Mesothelial cell of epicardium (in vitro differentiated cells): ENCODE measurements at regions not wholly inside any gene's neighbourhood (a gene's known extent, or its start where the extent isn't known, plus 50 kb on each side); places are given as distances from the start of the nearest gene placed in this dataset.
A peak's percentile ranks its signal among the peaks of the same experiment; 100 is the strongest.

Source experiments
- DNase-seq, 2 experiments: peaks; one replicate each; pipeline ENCODE4 v3.0.0; 2021; ENCODE audit warnings: low spot score in 2 of 2; ENCODE audit not compliant: unreplicated experiment in 2 of 2
- H3K27ac Mint-ChIP-seq: 2 replicates; pipeline ENCODE4 v1.8.0; 2021; ENCODE audit warnings: mixed read lengths
- H3K27me3 Mint-ChIP-seq: 2 replicates; pipeline ENCODE4 v1.8.0; 2021; ENCODE audit warnings: low read depth, mixed read lengths
- H3K36me3 Mint-ChIP-seq: 2 replicates; pipeline ENCODE4 v1.8.0; 2021; ENCODE audit warnings: mixed read lengths
- H3K4me1 Mint-ChIP-seq: 2 replicates; pipeline ENCODE4 v1.8.0; 2021; ENCODE audit warnings: mixed read lengths
- H3K4me3 Mint-ChIP-seq: 2 replicates; pipeline ENCODE4 v1.8.0; 2021; ENCODE audit warnings: mild to moderate bottlenecking, moderate library complexity, mixed read lengths
- H3K9me3 Mint-ChIP-seq: 2 replicates; pipeline ENCODE4 v1.8.0; 2021; ENCODE audit warnings: mixed read lengths
- TF ChIP-seq, protein P1 (sequence below): fragments of 200-600 bp; sonication (generic); IDR thresholded peaks from one replicate; pipeline ENCODE4 v1.5.0; 2021; ENCODE audit warnings: antibody characterized with exemption; ENCODE audit not compliant: unreplicated experiment

GRCh38 chr6:63502156-63502555 is 70.1 kb upstream of the LOC128125822 start:
- H3K9me3 Mint-ChIP-seq = no peaks in the 10 kb centered on the region
- no peak overlapping the region for H3K27ac Mint-ChIP-seq
- TF ChIP-seq, protein P1, sequence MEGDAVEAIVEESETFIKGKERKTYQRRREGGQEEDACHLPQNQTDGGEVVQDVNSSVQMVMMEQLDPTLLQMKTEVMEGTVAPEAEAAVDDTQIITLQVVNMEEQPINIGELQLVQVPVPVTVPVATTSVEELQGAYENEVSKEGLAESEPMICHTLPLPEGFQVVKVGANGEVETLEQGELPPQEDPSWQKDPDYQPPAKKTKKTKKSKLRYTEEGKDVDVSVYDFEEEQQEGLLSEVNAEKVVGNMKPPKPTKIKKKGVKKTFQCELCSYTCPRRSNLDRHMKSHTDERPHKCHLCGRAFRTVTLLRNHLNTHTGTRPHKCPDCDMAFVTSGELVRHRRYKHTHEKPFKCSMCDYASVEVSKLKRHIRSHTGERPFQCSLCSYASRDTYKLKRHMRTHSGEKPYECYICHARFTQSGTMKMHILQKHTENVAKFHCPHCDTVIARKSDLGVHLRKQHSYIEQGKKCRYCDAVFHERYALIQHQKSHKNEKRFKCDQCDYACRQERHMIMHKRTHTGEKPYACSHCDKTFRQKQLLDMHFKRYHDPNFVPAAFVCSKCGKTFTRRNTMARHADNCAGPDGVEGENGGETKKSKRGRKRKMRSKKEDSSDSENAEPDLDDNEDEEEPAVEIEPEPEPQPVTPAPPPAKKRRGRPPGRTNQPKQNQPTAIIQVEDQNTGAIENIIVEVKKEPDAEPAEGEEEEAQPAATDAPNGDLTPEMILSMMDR = no peak
- H3K36me3 Mint-ChIP-seq = no peaks in the 10 kb centered on the region
- DNase-seq = no peak
- no peaks in the 10 kb centered on the region for H3K4me1 Mint-ChIP-seq
- no peak overlapping the region for H3K4me3 Mint-ChIP-seq
- H3K27me3 Mint-ChIP-seq = peaks cover 23% of the 10 kb centered on the region

DNA sequence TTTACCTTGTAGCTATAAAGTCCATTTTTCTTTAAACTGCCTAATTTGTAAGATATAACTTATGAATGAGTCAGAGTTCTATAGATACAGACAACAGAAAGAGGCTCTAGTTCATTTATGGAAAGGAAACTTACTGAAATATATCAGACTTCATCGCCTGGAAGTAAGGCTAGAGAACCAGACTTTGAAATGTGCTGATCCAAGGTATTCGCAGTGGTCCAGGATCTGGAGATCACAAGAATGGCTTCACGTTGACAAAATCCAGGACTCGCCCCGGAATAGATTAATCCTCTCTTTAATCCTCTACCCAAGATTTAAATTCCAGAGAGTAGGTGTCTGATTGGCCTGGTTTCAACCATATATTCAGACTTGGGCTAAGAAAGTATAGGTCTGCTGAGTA is 69.1 kb upstream of the LOC128125822 start:
- Mint-ChIP-seq H3K4me1 (no peaks in the 10 kb centered on the region), H3K27ac (no peak overlapping the region), H3K36me3 (no peaks in the 10 kb centered on the region), H3K27me3 (peaks cover 20% of the 10 kb centered on the region), H3K9me3 (no peaks in the 10 kb centered on the region), H3K4me3 (no peak overlapping the region)
- TF ChIP-seq, protein P1 = no peak
- DNase-seq = no peak

DNA sequence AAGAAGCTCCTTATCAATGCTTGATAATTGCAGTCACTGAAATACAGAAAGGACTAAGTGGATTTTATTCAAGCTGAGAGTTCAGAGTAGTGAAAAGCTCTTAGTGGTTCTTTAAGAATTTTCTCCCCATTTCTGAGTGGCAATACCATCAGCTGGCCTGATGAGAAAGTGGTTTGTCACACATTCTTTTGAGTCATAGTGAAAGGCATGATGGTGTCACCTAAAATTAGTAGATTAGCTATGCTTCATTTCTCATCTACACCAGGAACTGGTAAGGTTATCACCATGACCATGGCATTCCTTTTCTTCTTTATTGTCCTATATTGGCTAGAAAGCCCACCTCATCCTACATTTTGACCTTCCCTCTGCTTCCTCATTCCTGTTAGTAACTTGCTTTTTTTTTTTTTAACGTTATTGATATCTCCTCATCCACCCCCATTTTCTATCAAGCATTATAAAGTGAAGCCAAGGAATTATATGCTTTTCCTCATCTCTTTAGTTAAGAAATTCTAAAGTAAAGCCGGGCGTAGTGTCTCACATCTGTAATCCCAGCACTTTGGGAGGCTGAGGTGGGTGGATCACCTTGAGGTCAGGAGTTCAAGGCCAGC is 67.4 kb upstream of the LOC128125822 start:
- H3K36me3 Mint-ChIP-seq = no peaks in the 10 kb centered on the region
- peaks cover 2% of the 10 kb centered on the region for H3K4me1 Mint-ChIP-seq
- no peak for DNase-seq
- no peaks in the 10 kb centered on the region for H3K9me3 Mint-ChIP-seq
- no peak overlapping the region for H3K27ac Mint-ChIP-seq
- TF ChIP-seq, protein P1 = no peak
- no peak overlapping the region for H3K4me3 Mint-ChIP-seq
- peaks cover 7% of the 10 kb centered on the region for H3K27me3 Mint-ChIP-seq

DNA sequence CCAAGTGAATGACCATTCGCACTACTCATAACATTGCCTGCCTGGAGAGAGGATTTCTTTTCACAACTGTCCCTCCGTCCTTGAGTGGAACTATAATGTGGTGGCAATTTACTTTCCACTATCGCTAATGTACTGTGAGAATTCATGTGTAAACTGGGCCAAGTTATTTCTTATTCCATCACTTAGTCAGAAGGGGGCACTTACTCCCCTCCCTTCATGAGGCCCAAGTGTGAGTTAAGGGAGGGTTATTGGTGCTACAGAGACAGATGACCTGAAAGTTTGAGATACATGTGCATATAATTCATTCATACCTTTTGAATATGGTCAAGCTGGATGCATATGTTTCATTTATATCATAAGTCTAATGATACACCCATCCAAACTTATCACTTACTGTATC is 65.2 kb upstream of the LOC128125822 start:
- H3K36me3 Mint-ChIP-seq = no peaks in the 10 kb centered on the region
- peaks cover 2% of the 10 kb centered on the region for H3K27me3 Mint-ChIP-seq
- no peak for DNase-seq
- no peak overlapping the region for H3K27ac Mint-ChIP-seq
- TF ChIP-seq, protein P1 = no peak
- H3K9me3 Mint-ChIP-seq = no peaks in the 10 kb centered on the region
- H3K4me3 Mint-ChIP-seq = no peak overlapping the region
- peaks cover 6% of the 10 kb centered on the region for H3K4me1 Mint-ChIP-seq

DNA sequence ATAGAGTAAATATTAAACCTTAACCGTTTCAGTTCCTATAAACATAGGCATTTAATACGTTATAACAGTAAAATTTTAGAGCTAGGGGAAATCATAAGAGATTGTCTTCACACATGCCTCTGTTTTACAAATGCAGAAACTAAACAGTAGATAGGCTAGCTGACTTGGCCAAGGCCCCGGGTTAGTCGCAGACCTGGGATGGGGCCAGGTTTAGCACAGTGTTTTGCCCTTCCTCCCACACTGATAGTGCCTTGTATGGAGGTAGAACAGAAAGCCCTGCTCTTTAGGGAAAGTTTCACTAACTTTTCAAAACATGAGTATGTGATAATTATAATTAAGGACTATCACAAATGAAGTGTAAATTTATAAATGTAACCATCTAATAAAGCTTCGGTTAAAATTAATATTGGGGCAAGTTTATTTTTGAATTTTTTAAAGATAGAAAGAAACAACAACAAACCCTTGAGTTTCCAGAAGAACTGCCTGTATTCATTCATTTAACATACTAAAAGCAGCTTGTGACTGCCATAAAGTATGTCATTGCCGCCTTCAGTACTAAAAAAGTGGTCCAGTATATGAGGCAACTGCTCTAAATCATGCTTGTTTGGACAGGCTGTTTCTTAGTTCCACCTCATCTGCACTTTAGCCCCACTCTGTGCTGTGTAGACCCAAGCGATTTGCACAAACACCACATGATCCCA is 62.5 kb upstream of the LOC128125822 start:
- no peak overlapping the region for H3K4me3 Mint-ChIP-seq
- H3K27ac Mint-ChIP-seq = peak overlapping the region; percentile 51
- H3K36me3 Mint-ChIP-seq = no peaks in the 10 kb centered on the region
- H3K9me3 Mint-ChIP-seq = no peaks in the 10 kb centered on the region
- DNase-seq = peak in 1 of 2 experiments; percentile 45
- H3K4me1 Mint-ChIP-seq = peaks cover 6% of the 10 kb centered on the region
- H3K27me3 Mint-ChIP-seq = peaks cover 2% of the 10 kb centered on the region
- TF ChIP-seq, protein P1 = no peak

DNA sequence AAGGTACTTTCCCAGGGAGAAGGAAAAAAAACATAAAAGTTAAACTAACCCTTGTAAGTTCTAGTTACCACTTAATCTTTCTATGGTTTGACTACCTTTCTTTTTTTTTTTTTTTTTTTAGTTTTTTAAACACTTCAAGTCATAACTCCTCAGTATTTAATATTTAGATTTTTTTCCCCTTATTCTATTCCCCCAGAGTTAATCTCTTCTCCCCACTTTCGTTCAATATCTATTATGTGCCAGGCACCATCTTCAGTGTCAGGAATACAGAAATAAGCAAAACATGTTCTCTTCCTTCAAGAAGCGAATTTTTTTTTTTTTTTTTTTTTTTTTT is 62.0 kb upstream of the LOC128125822 start:
- no peak overlapping the region for H3K27ac Mint-ChIP-seq
- H3K4me3 Mint-ChIP-seq = no peak overlapping the region
- H3K27me3 Mint-ChIP-seq = peaks cover 2% of the 10 kb centered on the region
- H3K4me1 Mint-ChIP-seq = peaks cover 6% of the 10 kb centered on the region
- DNase-seq = no peak
- no peaks in the 10 kb centered on the region for H3K36me3 Mint-ChIP-seq
- TF ChIP-seq, protein P1 = no peak
- no peaks in the 10 kb centered on the region for H3K9me3 Mint-ChIP-seq
